LNCaP clone FGC (cell line): ENCODE measurements at regions not wholly inside any gene's neighbourhood (a gene's known extent, or its start where the extent isn't known, plus 50 kb on each side); places are given as distances from the start of the nearest gene placed in this dataset.
"Not testable (repeated sequence)": the region's sequence is repeated elsewhere in the genome, so short reads cannot be mapped to it uniquely, and the experiment has no call there.

Experiments used
- DNase-seq: peaks from one replicate; pipeline ENCODE4 v3.0.0-alpha.2; 2011; ENCODE audit warnings: low read depth
- H3K4me3 ChIP-seq: 2 replicates; pipeline ENCODE4 v1.5.1; 2011; ENCODE audit warnings: mild to moderate bottlenecking, low read depth, low read length, control low read depth
- CTCF ChIP-seq: IDR thresholded peaks from 2 replicates; pipeline ENCODE4 v1.5.1; 2012; ENCODE audit warnings: mild to moderate bottlenecking; ENCODE audit not compliant: control insufficient read depth, insufficient read depth; ENCODE audit errors: extremely low read depth

- no peak for TF ChIP-seq CTCF
- no peak overlapping the region for H3K4me3 ChIP-seq
- DNase-seq, result peak; percentile 74
Observed at GRCh38 chr10:59047180-59047579, 129.3 kb upstream of the PHYHIPL start.

- TF ChIP-seq CTCF, result no peak
- no peak overlapping the region for H3K4me3 ChIP-seq
- no peak for DNase-seq
Observed at GRCh38 chr10:59047957-59048618, 128.4 kb upstream of the PHYHIPL start.

GRCh38 chr10:59053502-59053901 is 122.9 kb upstream of the PHYHIPL start:
- H3K4me3 ChIP-seq, DNase-seq: not testable (repeated sequence)

- H3K4me3 ChIP-seq, result no peak overlapping the region
- TF ChIP-seq CTCF, result no peak
- DNase-seq, result no peak
Observed at GRCh38 chr10:59055045-59055444, 121.4 kb upstream of the PHYHIPL start.

- no peak overlapping the region for H3K4me3 ChIP-seq
- no peak for DNase-seq
- TF ChIP-seq CTCF, result no peak
Observed at GRCh38 chr10:59057345-59057744, 119.1 kb upstream of the PHYHIPL start.

GRCh38 chr10:59060852-59061251 is 115.6 kb upstream of the PHYHIPL start:
- no peak for TF ChIP-seq CTCF
- no peak overlapping the region for H3K4me3 ChIP-seq
- DNase-seq, result no peak

GRCh38 chr10:59063491-59063890 is 113.0 kb upstream of the PHYHIPL start:
- no peak for TF ChIP-seq CTCF
- DNase-seq, result no peak
- no peak overlapping the region for H3K4me3 ChIP-seq
